ENCODE measurements at regions not wholly inside any gene's neighbourhood (a gene's known extent, or its start where the extent isn't known, plus 50 kb on each side); places are given as distances from the start of the nearest gene placed in this dataset.

DNA sequence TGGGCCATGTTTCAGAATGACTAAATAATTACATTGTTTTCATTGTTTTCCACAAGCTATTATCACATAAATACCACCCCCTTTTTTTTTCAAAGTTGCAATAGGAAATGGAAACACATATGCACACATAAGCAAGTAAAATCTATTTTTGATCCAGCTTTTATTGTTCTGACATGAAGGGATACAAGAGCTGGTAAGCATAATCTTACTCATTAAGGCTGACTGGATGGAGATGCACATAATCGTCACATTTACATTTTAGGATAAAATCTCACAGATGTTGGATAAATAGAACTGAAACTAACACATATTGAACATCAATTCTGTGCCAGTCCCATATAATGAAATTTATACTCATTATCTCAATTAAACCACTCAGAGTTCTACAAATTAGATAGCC, 84.5 kb upstream of the CHRM2 start:
- no peaks in the 10 kb centered on the region for H3K36me3 ChIP-seq (ENCODE audit: control insufficient read depth in 2 of 4, insufficient read depth in 4 of 4, low read length in 3 of 4)
- no peak overlapping the region for H2BK20ac ChIP-seq (ENCODE audit: low read length)
- H3K14ac ChIP-seq (ENCODE audit: insufficient read length), result no peak overlapping the region
- FAIRE-seq (no peak), DNase-seq (ENCODE audit: low read depth in 1 of 2, low spot score in 2 of 2) (no peak)
- H4K5ac ChIP-seq (ENCODE audit: insufficient read length, low read depth, low read length), result no peak overlapping the region
- no peak overlapping the region for H3K4me3 ChIP-seq (ENCODE audit: extremely low read depth in 1 of 4, insufficient read depth in 2 of 4, low read depth in 3 of 4, low read length in 4 of 4)
- no peak overlapping the region for H3K18ac ChIP-seq (ENCODE audit: extremely low read depth, low read length)
- ChIA-PET CTCF (ENCODE audit: partially characterized antibody) (no interaction called here), POLR2A (ENCODE audit: partially characterized antibody) (no interaction called here)
- no peak overlapping the region for H3K27ac ChIP-seq (ENCODE audit: low read depth, low read length)
- no peak overlapping the region for H3K23ac ChIP-seq (ENCODE audit: insufficient read length)
- no peaks in the 10 kb centered on the region for H3K4me1 ChIP-seq (replicated peaks in 1 of 4; ENCODE audit: control insufficient read depth in 3 of 4, insufficient read depth in 4 of 4, low read length in 3 of 4)
- no peak overlapping the region for H2AK5ac ChIP-seq (ENCODE audit: low read depth, low read length)
- H3K79me2 ChIP-seq (ENCODE audit: control insufficient read depth in 1 of 2, insufficient read depth in 2 of 2, low read length in 2 of 2), result no peaks in the 10 kb centered on the region
- no peak overlapping the region for H3K4ac ChIP-seq (replicated peaks; ENCODE audit: insufficient read length, low read depth, low read length)
- no peak overlapping the region for H3K56ac ChIP-seq (replicated peaks; ENCODE audit: insufficient read length, low read depth, low read length)
- H4K20me1 ChIP-seq (replicated peaks in 1 of 2; ENCODE audit: control insufficient read depth in 1 of 2, insufficient read depth in 2 of 2, low read length in 2 of 2), result no peaks in the 10 kb centered on the region
- H2BK5ac ChIP-seq (ENCODE audit: low read depth, low read length), result no peak overlapping the region
- no peaks in the 10 kb centered on the region for H3K23me2 ChIP-seq (ENCODE audit: low read depth, low read length)
- H3K4me2 ChIP-seq (ENCODE audit: insufficient read depth in 1 of 2, low read depth in 2 of 2, low read length in 2 of 2), result no peak overlapping the region
- H2BK120ac ChIP-seq (replicated peaks; ENCODE audit: low read depth, low read length), result no peak overlapping the region
- H3K9me3 ChIP-seq (ENCODE audit: insufficient read depth in 2 of 2, low read depth in 1 of 2, low read length in 1 of 2), result no peaks in the 10 kb centered on the region
- H4K91ac ChIP-seq (replicated peaks; ENCODE audit: insufficient read length, low read length), result no peak overlapping the region
- H3K79me1 ChIP-seq (ENCODE audit: low read depth, low read length), result no peaks in the 10 kb centered on the region
- no peak overlapping the region for H2BK12ac ChIP-seq (ENCODE audit: low read depth, low read length)
- 100% methylated on average over 1 of the region's 1 CpG; no CpG with 5 or more reads in 1 of the 2 experiments for WGBS, 2 experiments (ENCODE audit: extremely low coverage in 1 of 2, insufficient coverage in 1 of 2, insufficient read length in 1 of 2, insufficient replicate concordance in 2 of 2, low coverage in 1 of 2, low lambda C conversion rate in 2 of 2, missing lambda C conversion rate in 1 of 2)
- no peak overlapping the region for H2BK15ac ChIP-seq (ENCODE audit: low read length)
- H4K8ac ChIP-seq (ENCODE audit: extremely low read depth, insufficient read depth, low read length), result no peak overlapping the region
- no peaks in the 10 kb centered on the region for H3K27me3 ChIP-seq (replicated peaks in 1 of 4; ENCODE audit: control insufficient read depth in 3 of 4, extremely low read depth in 1 of 4, insufficient read depth in 3 of 4, low read length in 3 of 4)
- no peak overlapping the region for H3K9ac ChIP-seq (replicated peaks in 1 of 4; ENCODE audit: extremely low read depth in 1 of 4, low read depth in 3 of 4, low read length in 3 of 4)
- no peak overlapping the region for H2AFZ ChIP-seq (ENCODE audit: low read length)
- TF ChIP-seq SIN3A (conservative IDR thresholded peaks at IDR 0.05 in 1 of 2, IDR thresholded peaks at IDR 0.05 in 1 of 2; ENCODE audit: low read depth in 1 of 2, low read length in 2 of 2) (no peak), RFX5 (IDR thresholded peaks at IDR 0.05; ENCODE audit: borderline replicate concordance, low read depth, low read length) (no peak), ASH2L (IDR thresholded peaks at IDR 0.05; ENCODE audit: low read length) (no peak), HDAC6 (IDR thresholded peaks at IDR 0.05; ENCODE audit: low read depth, low read length) (no peak), NRF1 (IDR thresholded peaks at IDR 0.05; ENCODE audit: low read depth, low read length) (no peak), GABPA (IDR thresholded peaks at IDR 0.05; ENCODE audit: borderline replicate concordance, insufficient read depth, low read length) (no peak), JUN (IDR thresholded peaks at IDR 0.05; ENCODE audit: low read depth, low read length) (no peak), KDM5A (IDR thresholded peaks at IDR 0.05; ENCODE audit: low read length) (no peak), TCF12 (IDR thresholded peaks at IDR 0.05; ENCODE audit: low read depth, low read length) (no peak), KDM1A (IDR thresholded peaks at IDR 0.05; ENCODE audit: borderline replicate concordance, low read length) (no peak), HDAC2 (IDR thresholded peaks at IDR 0.05; ENCODE audit: borderline replicate concordance in 1 of 2, low read depth in 2 of 2, low read length in 2 of 2) (no peak), CBX8 (IDR thresholded peaks at IDR 0.05; ENCODE audit: borderline replicate concordance, low read depth, low read length) (no peak), POU5F1 (IDR thresholded peaks at IDR 0.05; ENCODE audit: low read depth, low read length) (no peak), CREB1 (IDR thresholded peaks at IDR 0.05) (no peak)
- TF ChIP-seq, protein P1, sequence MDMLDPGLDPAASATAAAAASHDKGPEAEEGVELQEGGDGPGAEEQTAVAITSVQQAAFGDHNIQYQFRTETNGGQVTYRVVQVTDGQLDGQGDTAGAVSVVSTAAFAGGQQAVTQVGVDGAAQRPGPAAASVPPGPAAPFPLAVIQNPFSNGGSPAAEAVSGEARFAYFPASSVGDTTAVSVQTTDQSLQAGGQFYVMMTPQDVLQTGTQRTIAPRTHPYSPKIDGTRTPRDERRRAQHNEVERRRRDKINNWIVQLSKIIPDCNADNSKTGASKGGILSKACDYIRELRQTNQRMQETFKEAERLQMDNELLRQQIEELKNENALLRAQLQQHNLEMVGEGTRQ (IDR thresholded peaks at IDR 0.05; ENCODE audit: low read length), result no peak
